H1 (cell line): ENCODE measurements at regions not wholly inside any gene's neighbourhood (a gene's known extent, or its start where the extent isn't known, plus 50 kb on each side); places are given as distances from the start of the nearest gene placed in this dataset.

ENCODE experiments used
- CTCF ChIA-PET: fragments of 300-600 bp; sonication (Branson Sonifier 250); formaldehyde crosslinking; loops from one replicate; lab custom pipeline; 2021; ENCODE audit not compliant: partially characterized antibody; lab: Charles Lee
- POLR2A ChIA-PET: fragments of 300-600 bp; sonication (Branson Sonifier 250); formaldehyde crosslinking; loops from one replicate; lab custom pipeline; 2021; ENCODE audit warnings: inconsistent platforms; ENCODE audit not compliant: partially characterized antibody; lab: Charles Lee
- DNase-seq, 2 experiments: peaks; one replicate each; pipeline versions ENCODE4 v3.0.0 to v3.0.0-alpha.2; 2010 to 2022; ENCODE audit warnings: low spot score in 2 of 2, low read depth in 1 of 2, mixed read lengths in 1 of 2
- FAIRE-seq: peaks from 2 replicates; lab custom pipeline; 2011; peaks lifted over from hg19 to GRCh38; lab: Jason Lieb, UNC
- H2AFZ ChIP-seq: 2 replicates; pipeline ENCODE4 v1.8.1; 2012; ENCODE audit warnings: low read length, inconsistent platforms
- H2AK5ac ChIP-seq: 2 replicates; pipeline ENCODE4 v1.6.1; 2013; ENCODE audit warnings: low read depth, low read length
- H2BK120ac ChIP-seq: replicated peaks from 2 replicates; pipeline ENCODE3; 2013; ENCODE audit warnings: low read depth, low read length, inconsistent platforms
- H2BK12ac ChIP-seq: 2 replicates; pipeline ENCODE4 v1.6.1; 2013; ENCODE audit warnings: low read depth, low read length
- H2BK15ac ChIP-seq: 2 replicates; pipeline ENCODE4 v1.6.1; 2013; ENCODE audit warnings: low read length
- H2BK20ac ChIP-seq: 2 replicates; pipeline ENCODE4 v1.6.1; 2013; ENCODE audit warnings: low read length
- H2BK5ac ChIP-seq: 2 replicates; pipeline ENCODE4 v1.6.1; 2013; ENCODE audit warnings: low read depth, low read length
- H3K14ac ChIP-seq: 2 replicates; pipeline ENCODE4 v1.6.1; 2013; ENCODE audit warnings: inconsistent platforms; ENCODE audit not compliant: insufficient read length
- H3K18ac ChIP-seq: 2 replicates; pipeline ENCODE4 v1.6.1; 2013; ENCODE audit warnings: low read length; ENCODE audit errors: extremely low read depth
- H3K23ac ChIP-seq: 2 replicates; pipeline ENCODE4 v1.6.1; 2013; ENCODE audit warnings: inconsistent platforms; ENCODE audit not compliant: insufficient read length
- H3K23me2 ChIP-seq: 2 replicates; pipeline ENCODE4 v1.6.1; 2013; ENCODE audit warnings: low read depth, low read length
- H3K27ac ChIP-seq: 2 replicates; pipeline ENCODE4 v1.6.1; 2011; ENCODE audit warnings: low read depth, low read length, inconsistent platforms
- H3K27me3 ChIP-seq, 4 experiments: replicated peaks in 1 of 4; 1 replicate in 1 of 4; 2 replicates in 3 of 4; pipeline versions ENCODE4 v1.6.1 to v1.8.1; 2011 to 2013; ENCODE audit warnings: low read length in 3 of 4, mild to moderate bottlenecking in 3 of 4, inconsistent platforms in 2 of 4, mixed read lengths in 2 of 4, moderate library complexity in 1 of 4; ENCODE audit not compliant: control insufficient read depth in 3 of 4, insufficient read depth in 3 of 4; ENCODE audit errors: extremely low read depth in 1 of 4
- H3K36me3 ChIP-seq, 4 experiments: 2 replicates each; pipeline versions ENCODE4 v1.6.1 to v1.8.1; 2011 to 2013; ENCODE audit warnings: mild to moderate bottlenecking in 4 of 4, low read length in 3 of 4, moderate library complexity in 2 of 4, control low read depth in 1 of 4, inconsistent platforms in 1 of 4; ENCODE audit not compliant: insufficient read depth in 4 of 4, control insufficient read depth in 2 of 4
- H3K4ac ChIP-seq: replicated peaks from 2 replicates; pipeline ENCODE3; 2013; ENCODE audit warnings: low read length, low read depth, mixed read lengths, inconsistent platforms; ENCODE audit not compliant: insufficient read length
- H3K4me1 ChIP-seq, 4 experiments: replicated peaks in 1 of 4; 1 replicate in 1 of 4; 2 replicates in 3 of 4; pipeline versions ENCODE4 v1.6.1 to v1.8.1; 2011 to 2013; ENCODE audit warnings: low read length in 3 of 4, inconsistent platforms in 2 of 4, mixed read lengths in 1 of 4; ENCODE audit not compliant: insufficient read depth in 4 of 4, control insufficient read depth in 3 of 4
- H3K4me2 ChIP-seq, 2 experiments: 2 replicates each; pipeline versions ENCODE4 v1.6.1 to v1.8.1; 2011 to 2013; ENCODE audit warnings: low read depth in 2 of 2, low read length in 2 of 2, control low read depth in 1 of 2, inconsistent platforms in 1 of 2, mild to moderate bottlenecking in 1 of 2; ENCODE audit not compliant: insufficient read depth in 1 of 2
- H3K4me3 ChIP-seq, 4 experiments: fragments of 200-600, 300-600 bp in 1 of 4; sonication (generic), shearing (Covaris generic), sonication (Bioruptor Twin) in 1 of 4; 2 replicates each; pipeline versions ENCODE4 v1.5.1 to v1.8.1; 2011 to 2016; ENCODE audit warnings: low read length in 4 of 4, low read depth in 3 of 4, control low read depth in 2 of 4, inconsistent platforms in 2 of 4, mild to moderate bottlenecking in 2 of 4, mixed read lengths in 1 of 4, moderate library complexity in 1 of 4; ENCODE audit not compliant: insufficient read depth in 2 of 4; ENCODE audit errors: extremely low read depth in 1 of 4
- H3K56ac ChIP-seq: replicated peaks from 2 replicates; pipeline ENCODE3; 2013; ENCODE audit warnings: low read depth, mild to moderate bottlenecking, mixed read lengths, low read length, inconsistent platforms; ENCODE audit not compliant: insufficient read length
- H3K79me1 ChIP-seq: 2 replicates; pipeline ENCODE4 v1.6.1; 2013; ENCODE audit warnings: low read depth, low read length, control low read depth
- H3K79me2 ChIP-seq, 2 experiments: 2 replicates each; pipeline versions ENCODE4 v1.6.1 to v1.8.1; 2012 to 2013; ENCODE audit warnings: low read length in 2 of 2, mild to moderate bottlenecking in 2 of 2, inconsistent platforms in 1 of 2; ENCODE audit not compliant: insufficient read depth in 2 of 2, control insufficient read depth in 1 of 2
- H3K9ac ChIP-seq, 4 experiments: replicated peaks in 1 of 4; 1 replicate in 1 of 4; 2 replicates in 3 of 4; pipeline versions ENCODE4 v1.6.1 to v1.8.1; 2011 to 2013; ENCODE audit warnings: low read depth in 3 of 4, low read length in 3 of 4, control low read depth in 2 of 4, mild to moderate bottlenecking in 2 of 4, moderate library complexity in 2 of 4, inconsistent platforms in 1 of 4; ENCODE audit errors: extremely low read depth in 1 of 4
- H3K9me3 ChIP-seq, 2 experiments: 2 replicates each; pipeline versions ENCODE4 v1.6.1 to v1.8.1; 2012 to 2013; ENCODE audit warnings: mild to moderate bottlenecking in 2 of 2, moderate library complexity in 2 of 2, control low read depth in 1 of 2, inconsistent platforms in 1 of 2, low read depth in 1 of 2, low read length in 1 of 2, mixed read lengths in 1 of 2; ENCODE audit not compliant: insufficient read depth in 2 of 2
- H4K20me1 ChIP-seq, 2 experiments: replicated peaks in 1 of 2; 2 replicates each; pipeline versions ENCODE3 to v1.8.1; 2011 to 2013; ENCODE audit warnings: inconsistent platforms in 2 of 2, low read length in 2 of 2, mild to moderate bottlenecking in 1 of 2; ENCODE audit not compliant: insufficient read depth in 2 of 2, control insufficient read depth in 1 of 2
- H4K5ac ChIP-seq: 2 replicates; pipeline ENCODE4 v1.6.1; 2013; ENCODE audit warnings: low read length, low read depth, mixed read lengths, inconsistent platforms; ENCODE audit not compliant: insufficient read length
- H4K8ac ChIP-seq: 2 replicates; pipeline ENCODE4 v1.8.0; 2013; ENCODE audit warnings: mild to moderate bottlenecking, moderate library complexity, low read length, inconsistent platforms; ENCODE audit not compliant: insufficient read depth; ENCODE audit errors: extremely low read depth
- H4K91ac ChIP-seq: replicated peaks from 2 replicates; pipeline ENCODE3; 2013; ENCODE audit warnings: low read length, mixed read lengths, inconsistent platforms; ENCODE audit not compliant: insufficient read length
- BACH1 ChIP-seq: IDR thresholded peaks from 2 replicates; pipeline ENCODE4 v1.6.1; 2012; ENCODE audit warnings: low read length, improper control_type of control experiment
- CBX8 ChIP-seq: fragments of 300-800, 300-1000 bp; sonication (generic); IDR thresholded peaks from 2 replicates; pipeline ENCODE4 v1.7.1; 2016; ENCODE audit warnings: low read depth, low read length, borderline replicate concordance
- CHD2 ChIP-seq: IDR thresholded peaks from 2 replicates; pipeline ENCODE4 v1.6.1; 2012; ENCODE audit warnings: low read length, improper control_type of control experiment
- HDAC2 ChIP-seq, 2 experiments: fragments of 300-600 bp in 1 of 2; sonication (generic) in 1 of 2; IDR thresholded peaks; 2 replicates each; pipeline ENCODE4 v1.6.1; 2011 to 2012; ENCODE audit warnings: low read depth in 2 of 2, low read length in 2 of 2, mild to moderate bottlenecking in 2 of 2, moderate library complexity in 2 of 2, borderline replicate concordance in 1 of 2, inconsistent platforms in 1 of 2
- MAFK ChIP-seq: IDR thresholded peaks from 2 replicates; pipeline ENCODE4 v1.6.1; 2012; ENCODE audit warnings: low read depth, mild to moderate bottlenecking, improper control_type of control experiment, low read length
- MAX ChIP-seq: IDR thresholded peaks from 2 replicates; pipeline ENCODE4 v1.6.1; 2012; ENCODE audit warnings: inconsistent platforms
- NANOG ChIP-seq: IDR thresholded peaks from 2 replicates; pipeline ENCODE4 v1.6.1; 2011; ENCODE audit warnings: low read length, low read depth, mild to moderate bottlenecking, inconsistent platforms; ENCODE audit not compliant: insufficient read depth, poor library complexity, severe bottlenecking
- POLR2AphosphoS5 ChIP-seq: IDR thresholded peaks from 2 replicates; pipeline ENCODE4 v1.6.1; 2011; ENCODE audit warnings: low read depth, low read length
- SRF ChIP-seq: IDR thresholded peaks from 2 replicates; pipeline ENCODE4 v1.6.1; 2011; ENCODE audit warnings: mild to moderate bottlenecking, low read depth, low read length, moderate library complexity
- WGBS, 2 experiments: shearing (Covaris generic) in 1 of 2; methylation state at CpG; one replicate each; pipeline versions ENCODE4 v1.1.6 to v1.1.7; 2013 to 2015; ENCODE audit warnings: low lambda C conversion rate in 2 of 2, mixed read lengths in 2 of 2, inconsistent platforms in 1 of 2, low coverage in 1 of 2, missing lambda C conversion rate in 1 of 2; ENCODE audit not compliant: insufficient replicate concordance in 2 of 2, insufficient coverage in 1 of 2, insufficient read length in 1 of 2; ENCODE audit errors: extremely low coverage in 1 of 2, missing lambda C conversion rate in 1 of 2; 5-methylcytosine and 5-hydroxymethylcytosine counted together

- no peak overlapping the region for H3K56ac ChIP-seq
- POLR2A ChIA-PET: no interaction called here
- no peak overlapping the region for H3K4me2 ChIP-seq
- H4K8ac ChIP-seq: no peak overlapping the region
- H2BK20ac ChIP-seq: no peak overlapping the region
- 93% methylated on average over 2 of the region's 2 CpGs; no CpG with 5 or more reads in 1 of the 2 experiments for WGBS, 2 experiments
- no peak overlapping the region for H2BK5ac ChIP-seq
- no peak for FAIRE-seq
- H3K23ac ChIP-seq: no peak overlapping the region
- no peak overlapping the region for H2BK15ac ChIP-seq
- H4K91ac ChIP-seq: no peak overlapping the region
- H3K9ac ChIP-seq: no peak overlapping the region
- H3K4ac ChIP-seq: no peak overlapping the region
- no peak overlapping the region for H4K5ac ChIP-seq
- H2AK5ac ChIP-seq: no peak overlapping the region
- H2BK12ac ChIP-seq: no peak overlapping the region
- no peak overlapping the region for H2BK120ac ChIP-seq
- H4K20me1 ChIP-seq: no peaks in the 10 kb centered on the region
- no peaks in the 10 kb centered on the region for H3K4me1 ChIP-seq
- H3K36me3 ChIP-seq: no peaks in the 10 kb centered on the region
- no peak overlapping the region for H3K14ac ChIP-seq
- CTCF ChIA-PET: interaction anchor here (0.6 to 0.7 kb wide), 2 partner anchors 22 to 44 kb away, joined by 3 read pairs; no protein-coding TSS in a partner anchor
- H2AFZ ChIP-seq: no peak overlapping the region
- H3K23me2 ChIP-seq: no peaks in the 10 kb centered on the region
- H3K27ac ChIP-seq: no peak overlapping the region
- no peaks in the 10 kb centered on the region for H3K79me1 ChIP-seq
- H3K18ac ChIP-seq: no peak overlapping the region
- no peak overlapping the region for H3K4me3 ChIP-seq
- no peak for TF ChIP-seq MAFK
- no peak for TF ChIP-seq CHD2
- no peak for TF ChIP-seq NANOG
- TF ChIP-seq CBX8: no peak
- TF ChIP-seq BACH1: no peak
- no peak for TF ChIP-seq MAX
- TF ChIP-seq POLR2AphosphoS5: no peak
- TF ChIP-seq HDAC2 (IDR thresholded peaks at IDR 0.05; ENCODE audit: borderline replicate concordance in 1 of 2, low read depth in 2 of 2, low read length in 2 of 2): no peak
- no peak for TF ChIP-seq SRF
- no peaks in the 10 kb centered on the region for H3K79me2 ChIP-seq
- H3K27me3 ChIP-seq: no peaks in the 10 kb centered on the region
- no peak for DNase-seq
- no peaks in the 10 kb centered on the region for H3K9me3 ChIP-seq
Measured at GRCh38 chr3:99575683-99576082, 62.7 kb upstream of the COL8A1 start.
